ENCODE measurements at regions not wholly inside any gene's neighbourhood (a gene's known extent, or its start where the extent isn't known, plus 50 kb on each side); places are given as distances from the start of the nearest gene placed in this dataset.

- DNase-seq (ENCODE audit: low spot score): no peak
These were observed 52.5 kb upstream of the C9orf72 start for GRCh38 chr9:27625751-27626150.

- no peak for DNase-seq (ENCODE audit: low spot score)
These were observed 53.2 kb upstream of the C9orf72 start for GRCh38 chr9:27626244-27627187.

GRCh38 chr9:27627188-27627564, 53.9 kb upstream of the C9orf72 start:
- DNase-seq (ENCODE audit: low spot score): no peak

GRCh38 chr9:27628311-27628710, 55.0 kb upstream of the C9orf72 start:
- no peak for DNase-seq (ENCODE audit: low spot score)

GRCh38 chr9:27629425-27629824, 56.1 kb upstream of the C9orf72 start:
- no peak for DNase-seq (ENCODE audit: low spot score)

- no peak for DNase-seq (ENCODE audit: low spot score)
These were observed 59.0 kb upstream of the C9orf72 start for GRCh38 chr9:27632254-27632653.

- DNase-seq (ENCODE audit: low spot score): no peak
These were observed 60.5 kb upstream of the C9orf72 start for GRCh38 chr9:27633764-27634163.

- DNase-seq (ENCODE audit: low spot score): no peak
These were observed 61.6 kb upstream of the C9orf72 start for GRCh38 chr9:27634879-27635278.

GRCh38 chr9:27638716-27639115, 65.4 kb upstream of the C9orf72 start:
- no peak for DNase-seq (ENCODE audit: low spot score)

GRCh38 chr9:27645161-27645840, 72.0 kb upstream of the C9orf72 start:
- no peak for DNase-seq (ENCODE audit: low spot score)

- DNase-seq (ENCODE audit: low spot score): no peak
These were observed 80.0 kb upstream of the C9orf72 start for GRCh38 chr9:27653246-27653645.

- DNase-seq (ENCODE audit: low spot score): no peak
These were observed 80.7 kb upstream of the C9orf72 start for GRCh38 chr9:27653957-27654356.

GRCh38 chr9:27654629-27655285, 81.5 kb upstream of the C9orf72 start:
- no peak for DNase-seq (ENCODE audit: low spot score)

GRCh38 chr9:27655441-27655840, 82.2 kb upstream of the C9orf72 start:
- DNase-seq (ENCODE audit: low spot score): no peak

- no peak for DNase-seq (ENCODE audit: low spot score)
These were observed 85.7 kb upstream of the C9orf72 start for GRCh38 chr9:27659001-27659400.

- DNase-seq (ENCODE audit: low spot score): no peak
These were observed 86.3 kb upstream of the C9orf72 start for GRCh38 chr9:27659571-27659970.

GRCh38 chr9:27660148-27660547, 86.9 kb upstream of the C9orf72 start:
- no peak for DNase-seq (ENCODE audit: low spot score)

GRCh38 chr9:27663526-27663925, 90.2 kb upstream of the C9orf72 start:
- no peak for DNase-seq (ENCODE audit: low spot score)

- no peak for DNase-seq (ENCODE audit: low spot score)
These were observed 91.0 kb upstream of the C9orf72 start for GRCh38 chr9:27664121-27664779.

GRCh38 chr9:27665136-27665535, 91.9 kb upstream of the C9orf72 start:
- DNase-seq (ENCODE audit: low spot score): no peak

GRCh38 chr9:27668280-27668679, 95.0 kb upstream of the C9orf72 start:
- no peak for DNase-seq (ENCODE audit: low spot score)

GRCh38 chr9:27671636-27672035, 98.4 kb upstream of the C9orf72 start:
- DNase-seq (ENCODE audit: low spot score): no peak
